ENCODE measurements at regions not wholly inside any gene's neighbourhood (a gene's known extent, or its start where the extent isn't known, plus 50 kb on each side); places are given as distances from the start of the nearest gene placed in this dataset.

DNA sequence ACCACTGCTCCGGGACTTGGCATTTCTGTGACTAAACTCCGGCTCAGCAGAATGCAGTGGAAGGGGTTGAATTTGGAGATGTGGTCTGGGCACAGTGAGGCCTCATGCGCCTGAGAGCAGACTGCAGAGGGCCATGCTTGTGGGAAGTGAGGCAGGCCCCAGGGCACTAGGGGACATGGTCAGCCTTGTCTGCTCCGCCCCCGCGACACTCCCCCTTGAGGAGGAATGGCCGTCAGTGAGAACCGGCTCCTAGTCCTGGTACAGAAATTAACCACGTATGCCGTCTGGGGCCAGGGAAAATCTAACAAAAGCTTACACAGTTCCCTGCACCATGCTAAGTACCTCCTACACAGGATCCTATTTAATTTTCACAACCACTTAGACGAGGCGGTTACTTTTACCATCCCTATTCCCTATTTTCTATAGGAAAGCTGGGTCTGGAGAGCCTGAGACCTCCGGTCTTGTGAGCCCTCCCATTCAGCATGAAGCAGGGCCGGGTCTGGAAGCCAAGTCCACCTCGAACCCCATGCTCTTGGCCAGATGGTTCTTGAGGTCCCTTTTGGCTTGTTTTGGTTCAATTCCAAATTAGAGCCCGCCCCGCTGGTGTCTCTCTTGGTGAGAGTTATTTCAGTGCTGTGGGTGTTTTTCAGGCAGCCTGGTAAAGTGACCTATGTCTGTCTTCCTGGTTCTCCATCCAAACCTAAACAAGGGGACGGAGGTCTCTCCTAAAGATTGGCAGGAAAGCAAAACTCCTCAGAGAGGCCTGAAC lies 87.7 kb upstream of the PITRM1 start:
- TF ChIP-seq POLR2A (IDR thresholded peaks at IDR 0.05): no peak
- TF ChIP-seq, protein P1, sequence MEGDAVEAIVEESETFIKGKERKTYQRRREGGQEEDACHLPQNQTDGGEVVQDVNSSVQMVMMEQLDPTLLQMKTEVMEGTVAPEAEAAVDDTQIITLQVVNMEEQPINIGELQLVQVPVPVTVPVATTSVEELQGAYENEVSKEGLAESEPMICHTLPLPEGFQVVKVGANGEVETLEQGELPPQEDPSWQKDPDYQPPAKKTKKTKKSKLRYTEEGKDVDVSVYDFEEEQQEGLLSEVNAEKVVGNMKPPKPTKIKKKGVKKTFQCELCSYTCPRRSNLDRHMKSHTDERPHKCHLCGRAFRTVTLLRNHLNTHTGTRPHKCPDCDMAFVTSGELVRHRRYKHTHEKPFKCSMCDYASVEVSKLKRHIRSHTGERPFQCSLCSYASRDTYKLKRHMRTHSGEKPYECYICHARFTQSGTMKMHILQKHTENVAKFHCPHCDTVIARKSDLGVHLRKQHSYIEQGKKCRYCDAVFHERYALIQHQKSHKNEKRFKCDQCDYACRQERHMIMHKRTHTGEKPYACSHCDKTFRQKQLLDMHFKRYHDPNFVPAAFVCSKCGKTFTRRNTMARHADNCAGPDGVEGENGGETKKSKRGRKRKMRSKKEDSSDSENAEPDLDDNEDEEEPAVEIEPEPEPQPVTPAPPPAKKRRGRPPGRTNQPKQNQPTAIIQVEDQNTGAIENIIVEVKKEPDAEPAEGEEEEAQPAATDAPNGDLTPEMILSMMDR (IDR thresholded peaks at IDR 0.05 in 4 of 5, conservative IDR thresholded peaks at IDR 0.05 in 1 of 5): no peak

All from gastrocnemius medialis (tissue), 4 donors.